ENCODE measurements at regions not wholly inside any gene's neighbourhood (a gene's known extent, or its start where the extent isn't known, plus 50 kb on each side); places are given as distances from the start of the nearest gene placed in this dataset.
"Not testable (repeated sequence)": the region's sequence is repeated elsewhere in the genome, so short reads cannot be mapped to it uniquely, and the experiment has no call there.

- intact Hi-C loops (cut with DNase I); DNase-seq: not testable (repeated sequence)
These were observed 984.3 kb upstream of the NUDT12 start for GRCh38 chr5:104546871-104547270.

DNA sequence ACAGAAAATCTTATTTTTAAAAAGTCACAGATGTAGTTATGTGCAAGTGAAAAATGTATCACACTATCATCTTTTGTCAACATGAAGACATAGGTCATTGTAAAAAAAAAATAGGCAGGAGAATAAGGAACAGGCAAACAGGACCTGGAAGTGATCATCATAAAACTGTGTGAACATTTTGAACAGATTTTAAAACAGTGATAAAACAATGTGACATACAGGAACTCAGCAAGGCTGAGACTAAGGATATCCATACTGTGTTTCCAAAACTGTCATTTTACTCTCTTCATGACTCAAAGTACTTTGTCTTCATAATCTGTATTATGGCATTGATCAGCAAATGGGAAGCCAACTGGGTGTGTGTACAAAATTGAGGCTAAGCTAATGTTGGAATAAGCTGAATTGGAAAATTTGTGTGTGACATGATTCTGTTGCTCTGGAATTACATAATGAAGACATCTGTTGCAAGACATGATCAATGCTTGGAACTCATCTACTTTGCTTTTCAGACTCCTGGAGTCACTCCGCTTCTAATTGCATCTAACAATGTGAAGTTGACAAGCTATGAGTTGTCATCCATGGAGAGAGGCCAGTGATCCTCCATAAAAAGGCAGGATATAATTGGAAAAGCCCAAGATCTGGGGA, 978.7 kb upstream of the NUDT12 start:
- intact Hi-C loops (cut with DNase I) = no loop called here
- no peak for DNase-seq

GRCh38 chr5:104540448-104540847, 977.9 kb upstream of the NUDT12 start:
- intact Hi-C loops (cut with DNase I) = no loop called here
- DNase-seq = no peak

DNA sequence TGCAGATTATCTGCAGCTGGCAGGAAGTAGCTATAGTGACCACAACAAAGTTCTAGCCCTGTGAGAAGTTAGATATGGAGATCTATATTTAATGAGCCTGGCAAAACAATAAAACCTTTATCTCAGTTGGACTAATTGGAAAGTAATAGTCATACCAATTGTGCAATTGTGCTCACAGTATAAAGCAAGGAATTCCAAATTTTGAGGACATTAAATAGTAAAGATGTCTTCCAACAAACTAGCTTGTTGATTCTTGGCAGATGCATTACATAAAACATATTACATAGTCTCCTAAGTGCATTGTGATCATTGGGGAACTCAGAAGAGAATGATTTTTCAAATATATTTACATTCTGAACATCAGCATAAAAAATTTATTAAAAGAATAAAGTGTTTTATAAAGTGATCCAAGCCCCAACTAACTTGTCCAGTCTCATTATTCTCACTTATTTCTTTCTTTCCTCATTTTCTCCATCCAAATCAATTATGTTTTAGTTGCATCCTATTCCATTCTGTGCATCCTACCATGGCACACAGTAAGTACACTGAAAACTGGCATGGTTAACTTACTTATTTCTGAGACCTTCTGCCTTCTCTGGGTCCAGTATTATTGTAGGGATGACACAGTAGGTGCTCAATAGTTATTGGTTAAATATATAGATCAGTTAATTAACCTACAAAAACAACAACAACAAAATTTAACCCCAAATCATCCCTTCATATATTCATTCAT, 977.2 kb upstream of the NUDT12 start:
- DNase-seq = no peak
- intact Hi-C loops (cut with DNase I) = no loop called here

- intact Hi-C loops (cut with DNase I) = no loop called here
- DNase-seq = no peak
These were observed 976.1 kb upstream of the NUDT12 start for GRCh38 chr5:104538734-104539133.

DNA sequence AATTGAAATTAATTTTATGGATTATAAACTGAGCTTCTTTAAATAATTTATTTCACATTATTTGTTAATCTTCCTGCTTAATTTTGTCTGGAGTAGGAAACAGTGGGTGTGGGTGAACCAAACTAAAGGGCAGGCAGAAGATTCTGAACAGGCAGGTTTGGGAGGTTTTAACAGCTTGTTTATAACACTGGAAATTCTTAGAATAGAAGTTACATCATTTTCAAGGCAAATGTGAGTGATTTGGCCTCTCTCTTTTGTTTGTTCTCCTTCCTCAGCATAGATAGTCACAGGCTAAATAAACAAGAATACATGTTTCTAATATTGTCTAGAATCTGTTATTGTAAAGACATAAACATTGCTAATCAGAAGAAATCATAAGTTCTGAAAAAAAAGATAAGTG, 970.9 kb upstream of the NUDT12 start:
- intact Hi-C loops (cut with DNase I) = no loop called here
- no peak for DNase-seq

DNA sequence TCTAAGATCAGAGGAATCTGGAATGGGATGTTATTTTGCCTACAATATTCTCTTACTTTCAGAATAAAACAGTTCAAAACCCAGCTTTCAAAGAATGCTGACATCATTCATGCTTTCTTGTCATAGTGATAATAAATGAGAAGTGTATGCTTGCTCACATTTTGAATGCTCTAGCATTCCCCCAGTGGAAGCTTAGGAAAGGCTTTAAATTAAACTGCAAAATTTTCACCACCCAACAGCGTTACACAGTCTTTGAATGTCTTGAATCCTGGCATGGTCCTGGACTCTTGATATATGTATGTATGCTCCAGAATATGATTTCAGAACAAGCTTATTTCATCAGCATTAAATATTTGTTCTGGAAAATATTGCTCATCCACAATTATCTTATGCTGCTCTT, 964.3 kb upstream of the NUDT12 start:
- intact Hi-C loops (cut with DNase I) = no loop called here
- DNase-seq = no peak

DNA sequence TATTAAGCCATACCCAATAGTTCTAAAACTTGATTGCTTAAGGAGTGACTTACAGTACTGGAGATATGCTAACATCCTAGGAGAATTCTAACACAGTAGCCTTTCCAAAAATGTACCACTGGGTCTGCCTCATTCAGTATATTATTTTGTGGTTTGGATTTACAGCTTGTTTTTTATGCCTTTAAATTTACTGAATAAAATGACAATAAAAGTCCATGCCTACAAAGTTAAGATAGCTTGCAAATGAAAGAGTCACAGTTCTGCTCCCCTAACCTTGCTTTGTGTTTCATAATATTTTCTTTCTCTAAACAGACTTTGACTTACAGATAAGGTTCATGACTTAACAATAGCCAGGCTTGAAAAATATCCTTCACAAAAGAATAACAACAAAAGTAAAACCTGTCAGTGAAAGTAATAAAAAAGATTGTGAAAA, 951.1 kb upstream of the NUDT12 start:
- intact Hi-C loops (cut with DNase I) = no loop called here
- DNase-seq = no peak

DNA sequence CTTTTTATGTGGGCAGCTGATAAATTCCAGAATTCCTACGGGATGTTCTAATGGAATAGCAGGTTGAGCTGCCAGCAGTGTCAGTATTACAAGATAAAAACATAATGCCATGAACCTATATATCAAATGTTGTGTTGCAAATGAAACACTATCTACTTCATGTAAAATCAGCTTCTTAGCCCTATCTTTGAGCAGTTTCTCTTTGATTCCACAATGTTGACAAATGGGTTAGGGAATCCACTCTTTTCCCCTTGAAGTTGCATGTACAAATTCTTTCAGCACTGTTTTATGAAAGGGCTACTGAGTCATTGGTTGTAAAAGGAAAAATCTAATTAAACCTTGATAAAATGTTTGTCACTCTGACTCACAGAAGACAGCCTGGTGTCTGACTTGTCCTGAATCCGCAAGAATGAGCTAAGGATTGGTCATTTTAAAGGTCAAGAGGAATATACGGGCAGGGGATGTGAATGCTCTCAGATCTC, 950.6 kb upstream of the NUDT12 start:
- no peak for DNase-seq
- intact Hi-C loops (cut with DNase I) = no loop called here

DNA sequence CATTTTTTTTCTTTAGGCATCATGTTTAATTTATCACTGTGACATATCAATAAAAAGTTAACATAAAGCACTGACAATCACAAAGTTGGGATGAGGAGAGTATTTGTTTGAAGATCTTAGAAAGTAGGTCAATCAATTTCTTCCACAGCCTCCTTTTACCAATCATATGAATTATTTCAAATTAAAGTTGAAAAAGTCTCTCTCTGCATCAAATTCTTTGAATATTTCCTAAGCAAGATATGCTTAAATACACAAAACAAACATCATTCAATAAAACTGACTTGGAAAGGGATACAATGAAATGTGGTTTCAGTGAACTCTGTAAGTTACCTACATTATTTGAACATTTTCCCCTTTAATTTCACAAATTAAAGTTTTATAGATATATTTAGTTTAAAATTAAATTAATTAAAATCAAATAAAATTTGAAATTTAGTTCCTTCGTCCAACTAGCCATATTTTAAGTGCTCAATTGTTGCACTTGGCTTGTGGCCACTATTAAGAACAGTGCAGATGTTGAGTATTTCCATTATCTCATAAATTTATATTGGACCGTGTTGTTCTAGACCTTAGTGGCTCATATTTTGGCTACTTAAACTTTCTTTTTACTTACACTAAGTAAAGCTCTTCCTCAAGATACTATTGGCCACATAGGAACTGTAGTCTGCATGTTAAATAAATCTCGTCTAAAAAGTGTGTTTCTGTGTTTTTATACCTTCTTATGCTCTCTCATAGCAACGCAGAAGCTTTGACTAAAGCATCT, 949.7 kb upstream of the NUDT12 start:
- DNase-seq = no peak
- intact Hi-C loops (cut with DNase I) = no loop called here

- intact Hi-C loops (cut with DNase I) = no loop called here
- DNase-seq = no peak
These were observed 935.7 kb upstream of the NUDT12 start for GRCh38 chr5:104498281-104498680.

DNA sequence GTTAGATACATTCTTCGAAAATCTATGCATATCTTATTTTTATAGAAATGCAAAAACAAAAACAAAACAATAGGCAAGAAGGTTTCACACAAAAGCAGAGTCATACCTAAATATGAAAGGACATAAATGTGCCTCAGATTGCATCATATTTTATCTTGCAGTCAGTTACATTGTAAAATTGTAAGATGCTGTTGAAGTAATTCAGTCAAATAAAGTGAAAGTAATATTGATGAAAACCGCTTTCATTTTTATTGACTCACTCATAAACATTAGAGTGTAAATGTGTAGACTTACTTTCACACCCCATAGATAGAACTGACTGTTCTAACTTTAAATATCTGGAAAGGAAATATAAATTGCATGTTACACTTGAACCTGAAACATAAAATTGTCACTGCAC, 931.5 kb upstream of the NUDT12 start:
- DNase-seq = no peak
- intact Hi-C loops (cut with DNase I) = no loop called here

- intact Hi-C loops (cut with DNase I) = no loop called here
- DNase-seq = no peak
These were observed 910.2 kb upstream of the NUDT12 start for GRCh38 chr5:104472811-104473210.

- intact Hi-C loops (cut with DNase I) = no loop called here
- no peak for DNase-seq
These were observed 893.5 kb upstream of the NUDT12 start for GRCh38 chr5:104456122-104456521.

GRCh38 chr5:104452550-104452949, 890.0 kb upstream of the NUDT12 start:
- intact Hi-C loops (cut with DNase I) = no loop called here
- DNase-seq = no peak

- intact Hi-C loops (cut with DNase I) = not testable (repeated sequence)
- DNase-seq = peak in 2 of 10 donors; percentile 33 to 65
These were observed 889.3 kb upstream of the NUDT12 start for GRCh38 chr5:104451911-104452310.

DNA sequence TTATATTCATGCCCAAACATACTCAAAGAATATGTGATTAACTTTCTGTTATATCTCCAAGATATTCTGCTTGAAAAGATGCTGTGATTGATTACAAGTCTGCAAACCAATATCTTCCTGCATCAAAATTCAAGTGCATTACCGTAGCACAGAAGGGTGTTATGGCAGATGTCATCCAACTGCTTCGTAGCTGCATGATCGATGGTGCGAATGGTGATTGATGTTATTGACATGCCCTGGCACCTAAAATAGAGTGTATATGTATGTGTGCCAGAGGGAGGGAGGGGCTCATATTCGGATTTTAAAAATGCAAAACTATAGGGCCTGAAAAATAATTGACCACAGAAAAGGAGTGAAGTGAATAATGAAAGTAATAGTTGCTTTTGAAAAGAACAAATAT, 882.1 kb upstream of the NUDT12 start:
- intact Hi-C loops (cut with DNase I) = no loop called here
- DNase-seq = no peak

GRCh38 chr5:104443706-104444105, 881.1 kb upstream of the NUDT12 start:
- intact Hi-C loops (cut with DNase I) = no loop called here
- DNase-seq = peak in 2 of 10 donors; percentile 27 to 65

- intact Hi-C loops (cut with DNase I) = no loop called here
These were observed 869.4 kb upstream of the NUDT12 start for GRCh38 chr5:104431981-104432380.

DNA sequence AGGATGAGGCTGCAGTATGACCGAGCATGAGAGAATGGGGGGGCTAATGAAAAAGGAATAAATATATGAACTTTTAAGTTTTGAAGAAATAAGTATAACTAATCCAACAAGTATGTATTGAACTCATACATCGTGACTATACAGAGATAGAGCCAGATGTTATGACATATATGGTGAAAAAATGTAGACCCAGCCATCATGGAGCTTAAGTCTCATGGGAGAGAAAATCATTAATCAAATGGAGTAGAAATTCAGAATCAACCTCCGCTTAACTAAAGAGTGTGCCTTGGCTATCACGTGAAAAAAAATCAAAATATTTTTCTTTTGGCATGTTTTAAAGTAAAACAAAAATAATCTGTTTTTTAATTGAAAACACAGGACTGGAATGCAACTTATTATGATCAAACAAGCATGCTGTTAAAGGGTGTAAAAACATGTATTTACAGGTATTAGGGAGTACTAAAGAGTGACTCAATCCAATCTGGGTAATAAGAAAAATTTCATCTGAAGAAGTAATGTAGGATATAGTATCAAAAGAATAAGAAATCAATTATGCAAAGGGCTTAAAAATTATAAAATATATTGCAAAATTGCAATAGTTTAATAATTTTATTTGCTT, 868.5 kb upstream of the NUDT12 start:
- DNase-seq = no peak
- intact Hi-C loops (cut with DNase I) = no loop called here

More at GRCh38 chr5:104431981-104432380, 869.4 kb upstream of the NUDT12 start:
- DNase-seq = no peak

DNA sequence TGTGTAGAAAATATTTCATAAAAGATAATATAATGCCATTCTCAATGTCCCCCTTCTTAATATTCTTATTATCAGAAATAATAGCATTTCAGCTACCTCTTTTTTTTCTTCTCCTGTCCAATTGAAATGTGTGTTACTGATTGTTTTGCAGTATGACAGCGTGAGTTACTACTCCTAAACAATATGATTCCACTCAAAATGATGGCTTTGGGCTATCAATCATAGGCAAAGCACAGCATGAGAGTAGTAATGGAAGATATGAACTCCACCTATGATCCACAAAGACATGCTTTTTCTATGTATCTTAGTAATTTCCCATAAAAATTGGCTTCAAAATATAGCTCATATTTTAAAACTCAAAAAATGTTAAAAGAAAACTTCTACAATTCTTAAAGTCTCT, 867.3 kb upstream of the NUDT12 start:
- DNase-seq = no peak
- intact Hi-C loops (cut with DNase I) = no loop called here
